ENCODE measurements at regions not wholly inside any gene's neighbourhood (a gene's known extent, or its start where the extent isn't known, plus 50 kb on each side); places are given as distances from the start of the nearest gene placed in this dataset.

DNA sequence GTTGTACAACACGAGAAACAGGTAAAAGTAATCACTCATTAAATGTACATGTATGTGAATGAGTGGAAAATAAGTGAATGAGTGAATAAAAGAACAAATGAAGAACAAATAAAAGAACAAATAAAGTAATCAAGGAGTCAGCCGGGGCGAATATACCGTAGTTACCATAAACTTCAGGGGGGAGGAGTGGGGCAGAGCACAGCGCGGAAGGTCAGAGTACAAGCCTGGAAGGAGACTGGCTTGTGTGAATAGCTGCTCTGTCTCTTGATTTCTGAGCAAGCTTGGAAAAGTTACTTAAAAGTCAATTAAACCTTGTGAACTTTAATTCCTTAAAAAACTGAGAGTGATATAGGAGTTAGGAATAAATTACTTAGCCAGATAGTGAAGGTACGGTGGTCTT, 466.5 kb upstream of the CNTN4 start:
- no peaks in the 10 kb centered on the region for H3K36me3 Mint-ChIP-seq
- H3K9me3 Mint-ChIP-seq: peaks cover 0 to 21% (median 5%) of the 10 kb centered on the region in 7 donors
- Histone ChIP-seq H3K4me3 (ENCODE audit: low read depth, low read length) (no peak overlapping the region), H3K27me3 (ENCODE audit: control insufficient read depth, insufficient read depth, low read length) (no peaks in the 10 kb centered on the region), H3K36me3 (ENCODE audit: control insufficient read depth, insufficient read depth, low read length) (no peaks in the 10 kb centered on the region), H3K27ac (ENCODE audit: insufficient read depth, low read length, poor library complexity, severe bottlenecking) (no peak overlapping the region), H3K9me3 (ENCODE audit: control insufficient read depth in 2 of 2, low read length in 2 of 2) (no peaks in the 10 kb centered on the region), H3K4me1 (ENCODE audit: control insufficient read depth, insufficient read depth, low read length, poor library complexity, severe bottlenecking) (no peaks in the 10 kb centered on the region)
- H3K27ac Mint-ChIP-seq: no peak overlapping the region
- H3K27me3 Mint-ChIP-seq: no peaks in the 10 kb centered on the region
- H3K4me1 Mint-ChIP-seq: no peaks in the 10 kb centered on the region
- ATAC-seq (ENCODE audit: low read depth in 2 of 2) (no peak), DNase-seq (no peak)
- H3K4me3 Mint-ChIP-seq: no peak overlapping the region

DNA sequence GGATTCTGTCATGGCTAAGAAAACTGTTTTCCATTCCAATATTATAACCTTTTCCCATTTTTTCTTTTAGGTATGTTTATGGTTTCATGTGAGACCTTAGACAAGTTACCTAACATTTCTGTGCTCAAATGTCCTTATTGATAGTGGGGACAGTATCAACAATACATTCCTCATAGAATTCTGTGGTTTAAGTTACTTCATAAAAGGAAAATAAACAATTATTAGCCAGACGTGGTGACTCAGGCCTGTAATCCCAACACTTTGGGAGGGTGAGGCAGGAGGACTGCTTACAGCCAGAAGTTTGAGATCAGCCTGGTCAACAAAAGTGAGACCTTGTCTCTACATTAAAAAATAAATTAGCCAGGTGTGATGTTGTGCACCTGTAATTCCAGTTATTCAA, 436.8 kb upstream of the CNTN4 start:
- Mint-ChIP-seq H3K4me3 (no peak overlapping the region), H3K27ac (no peak overlapping the region), H3K36me3 (no peaks in the 10 kb centered on the region), H3K9me3 (peaks cover 2 to 13% (median 4%) of the 10 kb centered on the region in 7 donors), H3K4me1 (no peaks in the 10 kb centered on the region), H3K27me3 (no peaks in the 10 kb centered on the region)
- no peak for ATAC-seq (ENCODE audit: low read depth in 2 of 2)
- DNase-seq: no peak
- Histone ChIP-seq H3K27ac (ENCODE audit: insufficient read depth, low read length, poor library complexity, severe bottlenecking) (no peak overlapping the region), H3K4me1 (ENCODE audit: control insufficient read depth, insufficient read depth, low read length, poor library complexity, severe bottlenecking) (no peaks in the 10 kb centered on the region), H3K4me3 (ENCODE audit: low read depth, low read length) (no peak overlapping the region), H3K9me3 (ENCODE audit: control insufficient read depth in 2 of 2, low read length in 2 of 2) (no peaks in the 10 kb centered on the region), H3K36me3 (ENCODE audit: control insufficient read depth, insufficient read depth, low read length) (no peaks in the 10 kb centered on the region), H3K27me3 (ENCODE audit: control insufficient read depth, insufficient read depth, low read length) (no peaks in the 10 kb centered on the region)

DNA sequence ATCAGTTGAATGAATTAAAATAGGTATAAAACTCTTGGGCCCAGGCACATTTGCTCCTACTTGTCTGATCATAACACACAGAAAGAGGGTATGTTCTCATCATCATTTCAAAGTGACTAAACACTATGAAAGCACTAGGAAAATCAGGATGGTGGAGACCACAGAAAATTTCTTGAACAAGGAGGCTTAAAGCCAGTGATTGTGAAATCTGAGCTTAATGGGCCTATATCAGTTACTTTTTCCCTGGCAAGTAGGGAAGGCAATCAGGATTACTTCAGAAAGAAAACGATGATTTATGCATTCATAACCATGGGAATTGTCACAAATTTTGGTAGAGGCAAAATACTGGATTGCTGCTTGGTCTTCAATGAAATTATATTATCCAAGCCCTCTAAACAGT, 434.4 kb upstream of the CNTN4 start:
- no peak overlapping the region for H3K4me3 Mint-ChIP-seq

DNA sequence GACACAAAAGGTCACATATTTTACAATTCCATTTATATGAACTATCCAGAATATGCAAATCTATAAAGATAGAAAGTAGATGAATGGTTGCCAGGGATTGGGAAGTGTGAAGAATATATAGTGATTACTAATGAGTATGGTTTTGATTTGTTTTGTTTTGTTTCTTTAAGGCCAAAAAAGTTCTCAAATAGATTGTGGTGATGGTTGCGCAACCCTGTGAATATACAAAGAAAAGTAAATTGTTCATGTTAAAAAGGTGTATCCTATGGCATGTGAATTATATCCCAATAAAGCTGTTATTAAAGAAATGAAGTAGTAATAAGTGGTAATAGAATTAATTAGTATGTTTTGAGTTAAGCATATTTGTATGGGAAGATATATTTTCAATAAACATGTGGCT, 431.8 kb upstream of the CNTN4 start:
- peaks cover 1 to 13% (median 3%) of the 10 kb centered on the region in 7 donors for H3K9me3 Mint-ChIP-seq

More for the DNA sequence above, 434.4 kb upstream of the CNTN4 start:
- peaks cover 3 to 13% (median 5%) of the 10 kb centered on the region in 7 donors for H3K9me3 Mint-ChIP-seq
- no peaks in the 10 kb centered on the region for H3K36me3 Mint-ChIP-seq
- no peak for ATAC-seq (ENCODE audit: low read depth in 2 of 2)
- Histone ChIP-seq H3K27ac (ENCODE audit: insufficient read depth, low read length, poor library complexity, severe bottlenecking) (no peak overlapping the region), H3K4me1 (ENCODE audit: control insufficient read depth, insufficient read depth, low read length, poor library complexity, severe bottlenecking) (no peaks in the 10 kb centered on the region), H3K9me3 (ENCODE audit: control insufficient read depth in 2 of 2, low read length in 2 of 2) (no peaks in the 10 kb centered on the region), H3K4me3 (ENCODE audit: low read depth, low read length) (no peak overlapping the region), H3K27me3 (ENCODE audit: control insufficient read depth, insufficient read depth, low read length) (no peaks in the 10 kb centered on the region), H3K36me3 (ENCODE audit: control insufficient read depth, insufficient read depth, low read length) (no peaks in the 10 kb centered on the region)
- no peak overlapping the region for H3K27ac Mint-ChIP-seq
- no peaks in the 10 kb centered on the region for H3K4me1 Mint-ChIP-seq
- no peaks in the 10 kb centered on the region for H3K27me3 Mint-ChIP-seq
- DNase-seq: no peak

DNA sequence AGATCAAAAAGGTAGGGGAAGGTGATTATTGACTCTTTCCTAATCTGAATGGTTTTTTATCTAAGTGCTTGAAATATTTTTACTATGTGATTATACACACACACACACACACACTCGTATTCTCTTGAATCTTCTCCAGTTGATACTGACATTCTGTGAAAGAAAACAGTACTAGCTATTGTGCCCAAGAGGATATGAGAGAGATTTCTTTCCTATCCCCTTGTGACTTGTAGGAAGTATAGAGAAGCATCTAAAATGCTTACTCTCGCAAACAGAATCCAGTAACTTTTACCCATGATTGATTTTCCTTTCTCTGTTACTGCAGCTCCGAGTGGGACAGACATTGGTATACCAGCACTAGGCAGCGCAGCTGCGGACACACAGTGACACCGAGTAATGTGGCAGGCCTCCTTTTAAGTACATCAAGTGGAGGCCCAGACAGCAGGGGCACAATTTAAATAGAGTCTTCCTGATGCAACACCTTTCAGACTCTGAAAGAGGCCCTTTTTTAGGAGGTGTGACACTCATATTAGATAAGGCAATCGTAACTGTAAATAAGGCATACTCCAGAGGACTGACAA, 421.0 kb upstream of the CNTN4 start:
- Histone ChIP-seq H3K4me1 (ENCODE audit: control insufficient read depth, insufficient read depth, low read length, poor library complexity, severe bottlenecking) (no peaks in the 10 kb centered on the region), H3K27me3 (ENCODE audit: control insufficient read depth, insufficient read depth, low read length) (no peaks in the 10 kb centered on the region), H3K4me3 (ENCODE audit: low read depth, low read length) (no peak overlapping the region), H3K36me3 (ENCODE audit: control insufficient read depth, insufficient read depth, low read length) (no peaks in the 10 kb centered on the region), H3K27ac (ENCODE audit: insufficient read depth, low read length, poor library complexity, severe bottlenecking) (no peak overlapping the region), H3K9me3 (ENCODE audit: control insufficient read depth in 2 of 2, low read length in 2 of 2) (peaks cover 8 to 10% of the 10 kb centered on the region in 2 experiments)
- H3K9me3 Mint-ChIP-seq: peaks cover 0 to 28% (median 4%) of the 10 kb centered on the region in 7 donors
- ATAC-seq (ENCODE audit: low read depth in 2 of 2): no peak
- H3K27ac Mint-ChIP-seq: no peak overlapping the region
- no peaks in the 10 kb centered on the region for H3K4me1 Mint-ChIP-seq
- H3K36me3 Mint-ChIP-seq: no peaks in the 10 kb centered on the region
- no peaks in the 10 kb centered on the region for H3K27me3 Mint-ChIP-seq
- no peak overlapping the region for H3K4me3 Mint-ChIP-seq
- DNase-seq: no peak

More for the DNA sequence above, 431.8 kb upstream of the CNTN4 start:
- no peak for ATAC-seq (ENCODE audit: low read depth in 2 of 2)
- Histone ChIP-seq H3K36me3 (ENCODE audit: control insufficient read depth, insufficient read depth, low read length) (no peaks in the 10 kb centered on the region), H3K4me1 (ENCODE audit: control insufficient read depth, insufficient read depth, low read length, poor library complexity, severe bottlenecking) (no peaks in the 10 kb centered on the region), H3K9me3 (ENCODE audit: control insufficient read depth in 2 of 2, low read length in 2 of 2) (no peaks in the 10 kb centered on the region), H3K27ac (ENCODE audit: insufficient read depth, low read length, poor library complexity, severe bottlenecking) (no peak overlapping the region), H3K4me3 (ENCODE audit: low read depth, low read length) (no peak overlapping the region), H3K27me3 (ENCODE audit: control insufficient read depth, insufficient read depth, low read length) (no peaks in the 10 kb centered on the region)
- no peak overlapping the region for H3K27ac Mint-ChIP-seq
- H3K36me3 Mint-ChIP-seq: no peaks in the 10 kb centered on the region
- no peak overlapping the region for H3K4me3 Mint-ChIP-seq
- H3K4me1 Mint-ChIP-seq: no peaks in the 10 kb centered on the region
- H3K27me3 Mint-ChIP-seq: no peaks in the 10 kb centered on the region
- DNase-seq: no peak

DNA sequence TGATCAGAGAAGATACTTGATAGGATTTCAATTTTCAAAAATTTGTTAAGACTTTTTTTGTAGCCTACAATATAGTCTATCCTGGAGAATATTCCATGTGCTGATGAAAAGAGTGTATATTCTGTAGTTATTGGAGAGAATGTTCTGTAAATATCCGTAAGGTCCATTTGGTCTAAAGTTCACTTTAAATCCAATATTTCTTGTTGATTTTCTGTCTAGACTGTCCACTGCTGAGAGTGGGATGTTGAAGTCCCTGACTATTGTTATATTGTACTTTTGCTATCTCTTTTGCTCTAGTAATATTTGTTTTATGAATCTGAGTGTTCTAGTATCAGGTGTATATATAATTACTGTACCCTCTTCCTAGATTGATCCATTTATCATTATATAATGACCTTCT, 406.2 kb upstream of the CNTN4 start:
- no peak overlapping the region for H3K4me3 Mint-ChIP-seq
- DNase-seq (no peak), ATAC-seq (ENCODE audit: low read depth in 2 of 2) (no peak)
- H3K36me3 Mint-ChIP-seq: no peaks in the 10 kb centered on the region
- no peaks in the 10 kb centered on the region for H3K4me1 Mint-ChIP-seq
- no peaks in the 10 kb centered on the region for H3K27me3 Mint-ChIP-seq
- Histone ChIP-seq H3K4me1 (ENCODE audit: control insufficient read depth, insufficient read depth, low read length, poor library complexity, severe bottlenecking) (no peaks in the 10 kb centered on the region), H3K9me3 (ENCODE audit: control insufficient read depth in 2 of 2, low read length in 2 of 2) (no peaks in the 10 kb centered on the region), H3K27me3 (ENCODE audit: control insufficient read depth, insufficient read depth, low read length) (no peaks in the 10 kb centered on the region), H3K36me3 (ENCODE audit: control insufficient read depth, insufficient read depth, low read length) (no peaks in the 10 kb centered on the region), H3K4me3 (ENCODE audit: low read depth, low read length) (no peak overlapping the region), H3K27ac (ENCODE audit: insufficient read depth, low read length, poor library complexity, severe bottlenecking) (no peak overlapping the region)
- H3K27ac Mint-ChIP-seq: no peak overlapping the region
- H3K9me3 Mint-ChIP-seq: peaks cover 0 to 27% (median 3%) of the 10 kb centered on the region in 7 donors

DNA sequence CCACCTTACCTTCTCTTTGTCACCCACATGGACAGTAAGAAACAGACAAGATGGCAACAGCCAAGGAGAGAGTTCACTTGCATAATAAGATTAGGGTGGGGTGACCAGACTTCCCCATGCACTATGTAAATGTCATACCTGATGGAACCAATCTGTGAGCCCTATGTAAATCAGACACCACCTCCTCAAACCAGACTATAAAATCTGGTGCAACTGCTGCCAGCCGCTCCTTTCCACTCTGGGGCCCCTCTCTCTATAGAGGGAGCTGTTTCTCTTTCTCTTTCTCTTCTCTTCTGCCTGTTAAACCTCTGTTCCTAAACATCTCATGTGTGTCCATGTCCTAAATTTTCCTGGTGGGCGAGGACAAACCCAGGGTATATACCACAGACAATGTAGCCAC, 405.5 kb upstream of the CNTN4 start:
- Histone ChIP-seq H3K4me1 (ENCODE audit: control insufficient read depth, insufficient read depth, low read length, poor library complexity, severe bottlenecking) (no peaks in the 10 kb centered on the region), H3K27me3 (ENCODE audit: control insufficient read depth, insufficient read depth, low read length) (no peaks in the 10 kb centered on the region), H3K27ac (ENCODE audit: insufficient read depth, low read length, poor library complexity, severe bottlenecking) (no peak overlapping the region), H3K36me3 (ENCODE audit: control insufficient read depth, insufficient read depth, low read length) (no peaks in the 10 kb centered on the region), H3K4me3 (ENCODE audit: low read depth, low read length) (no peak overlapping the region), H3K9me3 (ENCODE audit: control insufficient read depth in 2 of 2, low read length in 2 of 2) (peaks cover 0 to 2% of the 10 kb centered on the region in 2 experiments)
- Mint-ChIP-seq H3K4me1 (no peaks in the 10 kb centered on the region), H3K4me3 (no peak overlapping the region), H3K27me3 (no peaks in the 10 kb centered on the region), H3K27ac (no peak overlapping the region), H3K36me3 (no peaks in the 10 kb centered on the region), H3K9me3 (peaks cover 0 to 26% (median 3%) of the 10 kb centered on the region in 7 donors)
- DNase-seq (no peak), ATAC-seq (ENCODE audit: low read depth in 2 of 2) (no peak)

DNA sequence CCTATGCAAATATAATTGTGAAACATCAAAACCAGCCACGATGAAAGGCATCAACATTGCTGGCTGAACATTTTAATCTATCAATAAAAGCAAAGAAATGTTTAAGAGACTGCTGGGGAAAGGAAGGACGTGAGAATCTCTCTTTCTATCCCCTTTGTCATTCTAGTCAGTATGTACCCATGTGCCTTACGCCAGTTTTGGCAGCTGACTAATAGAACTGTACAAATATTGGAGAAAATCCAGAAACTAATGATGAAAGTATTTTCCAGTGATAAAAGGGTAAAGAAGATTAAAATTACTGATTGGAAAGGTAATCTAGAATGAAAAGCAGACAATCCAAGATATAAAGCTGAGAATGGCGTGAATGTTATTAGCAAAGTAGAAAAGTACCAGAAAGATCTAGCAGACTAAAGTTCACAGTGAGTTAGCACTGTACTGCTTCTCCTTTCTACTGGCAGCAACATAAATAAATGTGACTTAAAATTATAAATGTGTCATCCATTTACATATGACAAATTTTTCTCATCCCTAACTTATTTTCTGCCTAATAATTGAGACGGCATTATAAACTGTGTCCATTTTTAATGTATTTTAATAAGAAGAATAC, 401.9 kb upstream of the CNTN4 start:
- Mint-ChIP-seq H3K27ac (no peak overlapping the region), H3K36me3 (no peaks in the 10 kb centered on the region), H3K4me3 (no peak overlapping the region), H3K4me1 (no peaks in the 10 kb centered on the region), H3K27me3 (no peaks in the 10 kb centered on the region), H3K9me3 (peaks cover 0 to 15% (median 4%) of the 10 kb centered on the region in 7 donors)
- DNase-seq (no peak), ATAC-seq (ENCODE audit: low read depth in 2 of 2) (no peak)
- Histone ChIP-seq H3K9me3 (ENCODE audit: control insufficient read depth in 2 of 2, low read length in 2 of 2) (peaks cover 0 to 2% of the 10 kb centered on the region in 2 experiments), H3K4me1 (ENCODE audit: control insufficient read depth, insufficient read depth, low read length, poor library complexity, severe bottlenecking) (no peaks in the 10 kb centered on the region), H3K27me3 (ENCODE audit: control insufficient read depth, insufficient read depth, low read length) (no peaks in the 10 kb centered on the region), H3K27ac (ENCODE audit: insufficient read depth, low read length, poor library complexity, severe bottlenecking) (no peak overlapping the region), H3K36me3 (ENCODE audit: control insufficient read depth, insufficient read depth, low read length) (no peaks in the 10 kb centered on the region), H3K4me3 (ENCODE audit: low read depth, low read length) (no peak overlapping the region)

Data from CD4-positive, CD25-positive, alpha-beta regulatory T cell (primary cell).